Lower leg skin (tissue), 3 donors: ENCODE measurements at regions not wholly inside any gene's neighbourhood (a gene's known extent, or its start where the extent isn't known, plus 50 kb on each side); places are given as distances from the start of the nearest gene placed in this dataset.

ENCODE experiments used
- CTCF ChIP-seq, 3 donors: fragments of 450-650 bp; IDR thresholded peaks; one replicate each; pipeline ENCODE4 v1.5.1; 2016; ENCODE audit warnings: antibody characterized with exemption in 3 of 3, mild to moderate bottlenecking in 3 of 3, moderate library complexity in 2 of 3
- POLR2A ChIP-seq, 2 donors: fragments of 450-650 bp; IDR thresholded peaks; one replicate each; pipeline ENCODE4 v1.6.1; 2016 to 2017; ENCODE audit warnings: antibody characterized with exemption in 2 of 2, mild to moderate bottlenecking in 1 of 2, moderate library complexity in 1 of 2

- TF ChIP-seq CTCF (IDR thresholded peaks at IDR 0.05) (no peak), POLR2A (IDR thresholded peaks at IDR 0.05) (no peak)
Observed at GRCh38 chr13:37226971-37227370, 121.5 kb upstream of the CSNK1A1L start.
